ENCODE measurements at regions not wholly inside any gene's neighbourhood (a gene's known extent, or its start where the extent isn't known, plus 50 kb on each side); places are given as distances from the start of the nearest gene placed in this dataset.

DNA sequence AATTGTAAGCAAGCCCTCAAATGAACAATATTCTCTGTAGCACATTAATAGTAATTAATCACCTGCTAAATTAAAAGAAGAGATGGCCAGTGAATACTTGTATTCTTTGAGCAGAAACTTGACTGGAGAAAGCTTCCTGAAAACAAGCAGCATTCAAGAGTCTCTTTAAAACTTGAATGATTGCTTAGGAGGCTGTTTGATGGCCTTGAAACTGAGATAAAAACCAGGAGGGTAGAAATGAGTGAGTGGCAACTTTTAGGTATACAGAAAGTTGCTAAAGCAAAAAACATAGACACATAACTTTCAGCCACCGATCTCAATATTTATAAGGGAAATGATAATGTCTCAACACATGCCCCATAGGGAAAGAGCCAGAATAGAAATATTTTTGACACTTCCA, 234.8 kb upstream of the FMN2 start:
- CTCF ChIA-PET (ENCODE audit: low intra/inter-chr PET ratio), result no interaction called here
- POLR2A ChIA-PET, result no interaction called here
- Histone ChIP-seq H3K4me2 (ENCODE audit: insufficient read depth, low read length) (no peak overlapping the region), H3K9me3 (replicated peaks; ENCODE audit: control insufficient read depth, insufficient read depth, low read depth, low read length) (no peaks in the 10 kb centered on the region), H3K9ac (ENCODE audit: insufficient read depth in 1 of 2, low read depth in 2 of 2, low read length in 2 of 2) (no peak overlapping the region), H3K36me3 (ENCODE audit: control insufficient read depth, insufficient read depth, low read length) (no peaks in the 10 kb centered on the region), H3K4me3 (no peak overlapping the region), H3K27me3 (ENCODE audit: control insufficient read depth in 2 of 2, insufficient read depth in 2 of 2, low read length in 2 of 2) (no peaks in the 10 kb centered on the region), H3K27ac (ENCODE audit: extremely low read depth, low read depth, low read length) (no peak overlapping the region), H3K9me1 (ENCODE audit: control insufficient read depth, insufficient read depth, low read length) (no peaks in the 10 kb centered on the region), H2AFZ (ENCODE audit: low read depth, low read length) (no peak overlapping the region), H3K79me2 (ENCODE audit: control insufficient read depth, insufficient read depth, low read length) (no peaks in the 10 kb centered on the region), H3K4me1 (replicated peaks in 1 of 2; ENCODE audit: control insufficient read depth in 2 of 2, insufficient read depth in 2 of 2, low read length in 2 of 2) (no peaks in the 10 kb centered on the region), H4K20me1 (replicated peaks; ENCODE audit: control insufficient read depth, insufficient read depth, low read length) (no peaks in the 10 kb centered on the region)
- DNase-seq (ENCODE audit: extremely low read depth in 1 of 4, low spot score in 3 of 4) (no peak), ATAC-seq (no peak), FAIRE-seq (no peak)
- intact Hi-C loops (cut with micrococcal nuclease), result no loop called here
- TF ChIP-seq FOXO4 (CRISPR knock-in tag; IDR thresholded peaks at IDR 0.05) (no peak), U2AF2 (optimal IDR thresholded peaks at IDR 0.05; ENCODE audit: low read depth, low read length) (no peak), NFRKB (IDR thresholded peaks at IDR 0.05; ENCODE audit: low read depth) (no peak), ELF2 (CRISPR knock-in tag; IDR thresholded peaks at IDR 0.05) (no peak), E2F3 (CRISPR knock-in tag; IDR thresholded peaks at IDR 0.05) (no peak), SRSF9 (IDR thresholded peaks at IDR 0.05; ENCODE audit: borderline replicate concordance, low read depth, low read length) (no peak), E2F1 (CRISPR knock-in tag; IDR thresholded peaks at IDR 0.05) (no peak), RBM14 (IDR thresholded peaks at IDR 0.05; ENCODE audit: borderline replicate concordance, insufficient read depth, low read depth, low read length) (no peak), ZNF583 (CRISPR knock-in tag; IDR thresholded peaks at IDR 0.05) (no peak), BHLHE40 (IDR thresholded peaks at IDR 0.05; ENCODE audit: low read length) (no peak), CBFB (CRISPR knock-in tag; IDR thresholded peaks at IDR 0.05) (no peak), TRIM24 (IDR thresholded peaks at IDR 0.05) (no peak), MBD1 (CRISPR knock-in tag; IDR thresholded peaks at IDR 0.05) (no peak), POLR2B (IDR thresholded peaks at IDR 0.05; ENCODE audit: low read depth, partially characterized antibody) (no peak), SREBF2 (CRISPR knock-in tag; IDR thresholded peaks at IDR 0.05) (no peak)
- TF ChIP-seq, protein P1, sequence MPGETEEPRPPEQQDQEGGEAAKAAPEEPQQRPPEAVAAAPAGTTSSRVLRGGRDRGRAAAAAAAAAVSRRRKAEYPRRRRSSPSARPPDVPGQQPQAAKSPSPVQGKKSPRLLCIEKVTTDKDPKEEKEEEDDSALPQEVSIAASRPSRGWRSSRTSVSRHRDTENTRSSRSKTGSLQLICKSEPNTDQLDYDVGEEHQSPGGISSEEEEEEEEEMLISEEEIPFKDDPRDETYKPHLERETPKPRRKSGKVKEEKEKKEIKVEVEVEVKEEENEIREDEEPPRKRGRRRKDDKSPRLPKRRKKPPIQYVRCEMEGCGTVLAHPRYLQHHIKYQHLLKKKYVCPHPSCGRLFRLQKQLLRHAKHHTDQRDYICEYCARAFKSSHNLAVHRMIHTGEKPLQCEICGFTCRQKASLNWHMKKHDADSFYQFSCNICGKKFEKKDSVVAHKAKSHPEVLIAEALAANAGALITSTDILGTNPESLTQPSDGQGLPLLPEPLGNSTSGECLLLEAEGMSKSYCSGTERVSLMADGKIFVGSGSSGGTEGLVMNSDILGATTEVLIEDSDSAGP (CRISPR knock-in tag; IDR thresholded peaks at IDR 0.05), result no peak
- TF ChIP-seq, protein P2, sequence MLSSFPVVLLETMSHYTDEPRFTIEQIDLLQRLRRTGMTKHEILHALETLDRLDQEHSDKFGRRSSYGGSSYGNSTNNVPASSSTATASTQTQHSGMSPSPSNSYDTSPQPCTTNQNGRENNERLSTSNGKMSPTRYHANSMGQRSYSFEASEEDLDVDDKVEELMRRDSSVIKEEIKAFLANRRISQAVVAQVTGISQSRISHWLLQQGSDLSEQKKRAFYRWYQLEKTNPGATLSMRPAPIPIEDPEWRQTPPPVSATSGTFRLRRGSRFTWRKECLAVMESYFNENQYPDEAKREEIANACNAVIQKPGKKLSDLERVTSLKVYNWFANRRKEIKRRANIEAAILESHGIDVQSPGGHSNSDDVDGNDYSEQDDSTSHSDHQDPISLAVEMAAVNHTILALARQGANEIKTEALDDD (IDR thresholded peaks at IDR 0.05), result no peak
- no TSS peak for BruUV-seq (replicated peaks)
- 0% methylated on average over 1 of the region's 1 CpG for WGBS (ENCODE audit: insufficient coverage, low coverage, missing lambda C conversion rate)
- in situ Hi-C loops (cut with MboI), result no loop called here

All from K562 (cell line).